ENCODE measurements at regions not wholly inside any gene's neighbourhood (a gene's known extent, or its start where the extent isn't known, plus 50 kb on each side); places are given as distances from the start of the nearest gene placed in this dataset.
A peak's percentile ranks its signal among the peaks of the same experiment; 100 is the strongest.

- ATAC-seq = no peak
- intact Hi-C loops (cut with micrococcal nuclease) = no loop called here
- DNase-seq = no peak
Observed at GRCh38 chr3:66778777-66779176, 219.3 kb upstream of the KBTBD8 start.

- intact Hi-C loops (cut with micrococcal nuclease) = no loop called here
- no peak for ATAC-seq
Observed at GRCh38 chr3:66785191-66785909, 212.8 kb upstream of the KBTBD8 start.

GRCh38 chr3:66789580-66790237 lies 208.4 kb upstream of the KBTBD8 start:
- intact Hi-C loops (cut with micrococcal nuclease) = no loop called here
- DNase-seq = no peak
- no peak for ATAC-seq

More at GRCh38 chr3:66785191-66785909, 212.8 kb upstream of the KBTBD8 start:
- DNase-seq = no peak

- DNase-seq = no peak
- intact Hi-C loops (cut with micrococcal nuclease) = no loop called here
- ATAC-seq = no peak
Observed at GRCh38 chr3:66792086-66792485, 206.0 kb upstream of the KBTBD8 start.

GRCh38 chr3:66795365-66795764 lies 202.7 kb upstream of the KBTBD8 start:
- DNase-seq = no peak
- no peak for ATAC-seq

GRCh38 chr3:66796343-66796742 lies 201.8 kb upstream of the KBTBD8 start:
- intact Hi-C loops (cut with micrococcal nuclease) = no loop called here

More at GRCh38 chr3:66795365-66795764, 202.7 kb upstream of the KBTBD8 start:
- intact Hi-C loops (cut with micrococcal nuclease) = no loop called here

GRCh38 chr3:66797889-66798560 lies 200.1 kb upstream of the KBTBD8 start:
- ATAC-seq (peak; percentile 78), DNase-seq (peak; percentile 52)
- intact Hi-C loops (cut with micrococcal nuclease) = no loop called here

More at GRCh38 chr3:66796343-66796742, 201.8 kb upstream of the KBTBD8 start:
- no peak for DNase-seq
- ATAC-seq = no peak

- intact Hi-C loops (cut with micrococcal nuclease) = loop anchor here (10.0 kb wide), 1 partner anchor 126 kb away; no protein-coding TSS in a partner anchor
- DNase-seq (no peak), ATAC-seq (no peak)
Observed at GRCh38 chr3:66800941-66801545, 197.1 kb upstream of the KBTBD8 start.

GRCh38 chr3:66803206-66803605 lies 194.9 kb upstream of the KBTBD8 start:
- intact Hi-C loops (cut with micrococcal nuclease) = loop anchor here (10.0 kb wide), 1 partner anchor 128 kb away; no protein-coding TSS in a partner anchor
- no peak for ATAC-seq

GRCh38 chr3:66803721-66804695 lies 194.1 kb upstream of the KBTBD8 start:
- ATAC-seq (peak; percentile 26), DNase-seq (no peak)
- intact Hi-C loops (cut with micrococcal nuclease) = loop anchor here (10.0 kb wide), 1 partner anchor 129 kb away; no protein-coding TSS in a partner anchor

More at GRCh38 chr3:66803206-66803605, 194.9 kb upstream of the KBTBD8 start:
- DNase-seq = no peak

- no peak for DNase-seq
- intact Hi-C loops (cut with micrococcal nuclease) = loop anchor here (10.0 kb wide), 1 partner anchor 134 kb away; no protein-coding TSS in a partner anchor
- no peak for ATAC-seq
Observed at GRCh38 chr3:66808891-66809594, 189.1 kb upstream of the KBTBD8 start.

GRCh38 chr3:66809595-66809958 lies 188.5 kb upstream of the KBTBD8 start:
- intact Hi-C loops (cut with micrococcal nuclease) = loop anchor here (10.0 kb wide), 1 partner anchor 135 kb away; no protein-coding TSS in a partner anchor
- ATAC-seq (no peak), DNase-seq (no peak)

- intact Hi-C loops (cut with micrococcal nuclease) = loop anchor here (10.0 kb wide), 1 partner anchor 407 kb away; no protein-coding TSS in a partner anchor
- ATAC-seq (no peak), DNase-seq (no peak)
Observed at GRCh38 chr3:66812136-66812535, 186.0 kb upstream of the KBTBD8 start.

GRCh38 chr3:66812741-66813140 lies 185.4 kb upstream of the KBTBD8 start:
- intact Hi-C loops (cut with micrococcal nuclease) = loop anchor here (10.0 kb wide), 1 partner anchor 408 kb away; no protein-coding TSS in a partner anchor
- DNase-seq (no peak), ATAC-seq (no peak)

GRCh38 chr3:66816090-66816761 lies 181.9 kb upstream of the KBTBD8 start:
- intact Hi-C loops (cut with micrococcal nuclease) = loop anchor here (5.0 to 10.0 kb wide), 2 partner anchors 411 to 539 kb away; no protein-coding TSS in a partner anchor
- DNase-seq (no peak), ATAC-seq (peak; percentile 82)

GRCh38 chr3:66817951-66818557 lies 180.1 kb upstream of the KBTBD8 start:
- peak; percentile 57 for DNase-seq
- peak; percentile 49 for ATAC-seq
- intact Hi-C loops (cut with micrococcal nuclease) = loop anchor here (5.0 to 10.0 kb wide), 2 partner anchors 413 to 541 kb away; no protein-coding TSS in a partner anchor
